ENCODE measurements at regions not wholly inside any gene's neighbourhood (a gene's known extent, or its start where the extent isn't known, plus 50 kb on each side); places are given as distances from the start of the nearest gene placed in this dataset.

DNA sequence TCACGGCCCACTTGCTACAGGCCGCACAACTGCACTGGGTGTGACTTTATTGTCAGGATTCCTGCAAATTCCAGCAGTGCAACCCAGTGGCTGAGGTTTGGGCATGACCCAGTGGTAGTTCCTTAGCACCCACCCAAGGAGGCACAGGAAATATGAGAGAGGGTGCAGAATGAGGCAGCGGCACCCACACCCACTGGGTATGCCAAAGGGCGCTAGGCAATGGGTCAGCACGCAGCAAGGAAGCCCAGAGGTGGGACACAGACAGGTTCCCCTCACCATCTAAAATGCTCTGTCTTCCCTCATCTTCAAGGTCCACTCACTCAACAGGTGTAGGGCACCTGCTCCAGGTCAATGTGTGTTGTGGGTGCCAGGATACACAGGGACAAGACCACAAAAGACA is 357.8 kb upstream of the MKI67 start:
- TF ChIP-seq POLR2A (IDR thresholded peaks at IDR 0.05): no peak
- TF ChIP-seq, protein P1, sequence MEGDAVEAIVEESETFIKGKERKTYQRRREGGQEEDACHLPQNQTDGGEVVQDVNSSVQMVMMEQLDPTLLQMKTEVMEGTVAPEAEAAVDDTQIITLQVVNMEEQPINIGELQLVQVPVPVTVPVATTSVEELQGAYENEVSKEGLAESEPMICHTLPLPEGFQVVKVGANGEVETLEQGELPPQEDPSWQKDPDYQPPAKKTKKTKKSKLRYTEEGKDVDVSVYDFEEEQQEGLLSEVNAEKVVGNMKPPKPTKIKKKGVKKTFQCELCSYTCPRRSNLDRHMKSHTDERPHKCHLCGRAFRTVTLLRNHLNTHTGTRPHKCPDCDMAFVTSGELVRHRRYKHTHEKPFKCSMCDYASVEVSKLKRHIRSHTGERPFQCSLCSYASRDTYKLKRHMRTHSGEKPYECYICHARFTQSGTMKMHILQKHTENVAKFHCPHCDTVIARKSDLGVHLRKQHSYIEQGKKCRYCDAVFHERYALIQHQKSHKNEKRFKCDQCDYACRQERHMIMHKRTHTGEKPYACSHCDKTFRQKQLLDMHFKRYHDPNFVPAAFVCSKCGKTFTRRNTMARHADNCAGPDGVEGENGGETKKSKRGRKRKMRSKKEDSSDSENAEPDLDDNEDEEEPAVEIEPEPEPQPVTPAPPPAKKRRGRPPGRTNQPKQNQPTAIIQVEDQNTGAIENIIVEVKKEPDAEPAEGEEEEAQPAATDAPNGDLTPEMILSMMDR (IDR thresholded peaks at IDR 0.05): no peak
